HG02588 (cell line): ENCODE measurements at regions not wholly inside any gene's neighbourhood (a gene's known extent, or its start where the extent isn't known, plus 50 kb on each side); places are given as distances from the start of the nearest gene placed in this dataset.
"Not testable (repeated sequence)": the region's sequence is repeated elsewhere in the genome, so short reads cannot be mapped to it uniquely, and the experiment has no call there.

Experiments
- ATAC-seq: cut with Tn5 transposase; IDR thresholded peaks from one replicate; pipeline ENCODE4 v1.9.1; 2021; ENCODE audit warnings: mild to moderate bottlenecking, moderate library complexity; ENCODE audit not compliant: unreplicated experiment

DNA sequence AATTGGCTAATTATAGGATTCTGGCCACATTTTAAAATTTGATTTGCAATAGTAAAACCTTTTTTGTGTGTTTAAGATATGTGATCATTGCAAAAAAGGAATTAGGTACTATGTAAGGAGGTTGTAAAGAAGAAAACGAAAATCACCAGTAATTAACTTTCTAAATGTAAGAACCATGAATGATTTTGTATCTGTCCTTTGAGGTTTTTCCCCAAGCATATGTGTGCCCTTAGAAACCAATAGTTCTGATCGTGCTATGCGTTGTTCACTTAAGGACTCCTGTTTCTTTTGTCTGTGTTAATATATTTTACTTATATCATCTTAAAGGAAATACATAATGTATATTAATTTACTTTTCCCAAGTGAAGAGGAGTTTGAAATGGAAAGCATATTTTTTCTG is 410.2 kb downstream of the PSAT1 start:
- peak; percentile 45 for ATAC-seq

GRCh38 chr9:78707481-78707991 is 410.6 kb downstream of the PSAT1 start:
- ATAC-seq = peak; percentile 82

- no peak for ATAC-seq
These were observed 416.1 kb downstream of the PSAT1 start for GRCh38 chr9:78712903-78713613.

DNA sequence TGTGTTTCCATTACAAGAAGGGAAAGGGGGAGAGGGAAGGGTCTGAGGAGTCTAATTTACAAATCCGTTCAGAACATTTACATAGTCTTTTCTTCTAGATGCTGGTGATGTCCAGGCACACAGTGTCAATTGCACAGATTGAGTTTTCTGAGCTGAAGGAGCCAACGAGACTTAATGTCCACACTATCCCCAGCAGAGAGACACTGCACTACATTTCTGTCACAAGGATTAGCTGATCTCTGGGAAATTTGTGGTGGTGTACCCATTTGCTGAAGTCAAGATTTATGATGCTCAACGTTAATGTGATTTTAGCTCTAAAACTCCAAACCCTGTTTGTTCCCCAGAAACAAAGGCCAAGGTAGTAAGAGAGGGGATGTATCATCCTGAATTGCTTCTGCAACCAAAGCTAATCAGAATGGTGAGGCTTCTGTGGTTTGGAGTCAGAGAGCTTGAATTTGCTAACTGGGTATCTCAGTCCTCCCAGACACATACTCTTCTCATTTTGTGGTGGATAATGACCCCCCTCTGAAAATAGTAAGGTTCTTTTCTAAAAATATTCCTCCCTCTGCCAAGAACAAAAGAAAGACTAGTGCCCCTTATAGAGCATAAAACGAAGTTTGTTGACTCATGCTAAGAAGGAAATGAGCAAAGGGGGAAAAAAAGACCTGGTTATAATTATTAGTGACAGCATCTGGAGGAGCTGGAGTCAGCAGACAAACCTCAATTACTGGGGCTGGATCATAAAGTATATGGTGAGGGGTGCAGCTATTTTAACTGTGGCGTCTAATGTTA is 416.9 kb downstream of the PSAT1 start:
- ATAC-seq = no peak

DNA sequence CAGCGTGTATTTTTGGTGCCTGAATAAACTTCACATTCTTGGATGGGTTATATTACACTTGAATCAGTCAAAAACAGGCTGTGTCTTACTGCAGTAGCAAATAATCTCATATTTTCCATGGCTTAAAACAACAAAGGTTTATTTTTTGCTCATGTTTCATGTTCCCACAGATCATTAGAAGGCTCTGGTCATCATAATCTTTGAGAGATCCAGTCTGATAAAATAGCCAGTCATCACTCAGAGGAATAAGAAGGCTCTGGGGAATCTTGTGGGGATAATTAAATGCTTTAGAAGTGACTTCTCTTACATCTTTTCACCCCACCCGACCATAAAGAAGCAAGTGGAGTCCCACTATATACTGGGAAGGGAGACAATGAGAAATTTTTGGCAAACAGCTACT is 417.7 kb downstream of the PSAT1 start:
- no peak for ATAC-seq

DNA sequence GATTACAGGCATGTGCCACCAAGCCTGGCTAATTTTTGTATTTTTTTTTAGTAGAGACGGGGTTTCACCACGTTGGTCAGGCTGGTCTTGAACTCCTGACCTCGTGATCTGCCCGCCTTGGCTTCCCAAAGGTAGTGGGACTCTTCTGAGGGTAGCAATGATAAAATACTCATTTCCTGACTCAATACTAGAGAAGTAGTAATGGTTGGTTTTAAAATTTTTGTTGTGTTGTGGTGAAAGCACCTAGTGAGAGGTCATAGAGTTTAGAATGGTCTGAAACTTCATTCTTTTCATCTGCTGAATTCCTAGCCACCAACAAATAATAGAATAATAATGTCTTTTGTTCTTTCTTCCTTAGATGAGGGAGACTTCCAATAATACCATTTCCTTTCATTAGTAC is 422.1 kb downstream of the PSAT1 start:
- not testable (repeated sequence) for ATAC-seq

GRCh38 chr9:78724896-78725295 is 428.0 kb downstream of the PSAT1 start:
- ATAC-seq = no peak

- ATAC-seq = no peak
These were observed 428.6 kb downstream of the PSAT1 start for GRCh38 chr9:78725503-78725902.

GRCh38 chr9:78745331-78745730 is 448.4 kb downstream of the PSAT1 start:
- ATAC-seq = no peak

GRCh38 chr9:78746010-78746409 is 449.1 kb downstream of the PSAT1 start:
- ATAC-seq = no peak

DNA sequence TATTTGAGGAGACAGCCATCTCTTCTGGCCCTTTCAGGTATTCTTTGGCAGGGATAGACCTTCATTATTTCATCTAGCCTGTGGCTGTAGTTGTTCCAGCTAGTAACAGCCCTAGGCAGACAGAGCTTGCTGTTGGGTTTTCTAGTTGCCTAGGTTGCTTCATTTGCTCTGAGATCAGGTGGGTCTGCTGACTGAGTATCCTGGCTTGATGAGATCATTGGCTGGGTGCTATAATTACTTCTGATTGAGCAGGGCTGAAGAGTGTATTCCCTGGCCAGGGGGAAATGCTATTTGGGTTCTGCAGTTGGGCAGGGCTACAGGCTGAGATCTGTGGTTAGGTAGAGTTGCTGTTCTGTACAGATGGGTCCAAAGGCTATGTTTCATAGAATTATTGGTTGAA is 456.1 kb downstream of the PSAT1 start:
- ATAC-seq = no peak

GRCh38 chr9:78756813-78757510 is 460.0 kb downstream of the PSAT1 start:
- peak; percentile 62 for ATAC-seq

DNA sequence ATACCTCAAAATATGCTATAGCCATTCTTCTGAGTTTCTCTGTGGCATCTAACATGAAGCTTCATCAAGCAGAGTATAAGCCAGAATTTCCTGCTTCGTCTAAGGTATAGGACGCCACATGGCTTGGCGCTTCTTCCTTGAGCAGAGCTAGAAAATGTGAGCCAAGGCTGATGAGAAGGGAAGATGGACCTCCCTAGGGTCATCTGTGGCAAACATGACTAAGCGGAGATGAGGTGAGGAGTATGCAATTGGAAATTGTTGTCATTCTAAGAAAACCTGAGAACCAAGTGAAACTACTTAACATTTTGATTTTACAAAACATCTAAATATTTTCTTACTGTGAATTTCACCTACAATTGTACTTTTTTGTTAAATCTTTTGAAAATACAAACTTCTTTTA is 466.5 kb downstream of the PSAT1 start:
- ATAC-seq = no peak

DNA sequence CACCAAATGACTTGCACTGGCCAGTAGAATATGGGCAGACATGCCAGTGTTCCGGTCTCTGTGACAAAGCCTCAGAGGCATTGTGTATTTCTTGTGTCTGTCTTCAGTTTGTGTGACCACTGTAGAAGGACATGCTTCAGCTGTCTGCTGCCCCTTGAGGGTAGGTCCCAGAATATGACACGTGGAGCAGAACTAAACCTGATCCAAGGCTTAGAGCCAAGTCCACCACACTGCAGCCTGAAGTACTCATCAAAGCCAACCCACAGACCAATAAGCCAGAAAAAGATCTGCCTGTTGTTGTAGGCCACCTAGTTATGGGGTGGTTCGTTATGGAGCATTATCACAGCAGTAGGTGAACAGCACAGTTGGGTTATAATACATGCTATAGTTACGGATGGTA is 468.9 kb downstream of the PSAT1 start:
- no peak for ATAC-seq

DNA sequence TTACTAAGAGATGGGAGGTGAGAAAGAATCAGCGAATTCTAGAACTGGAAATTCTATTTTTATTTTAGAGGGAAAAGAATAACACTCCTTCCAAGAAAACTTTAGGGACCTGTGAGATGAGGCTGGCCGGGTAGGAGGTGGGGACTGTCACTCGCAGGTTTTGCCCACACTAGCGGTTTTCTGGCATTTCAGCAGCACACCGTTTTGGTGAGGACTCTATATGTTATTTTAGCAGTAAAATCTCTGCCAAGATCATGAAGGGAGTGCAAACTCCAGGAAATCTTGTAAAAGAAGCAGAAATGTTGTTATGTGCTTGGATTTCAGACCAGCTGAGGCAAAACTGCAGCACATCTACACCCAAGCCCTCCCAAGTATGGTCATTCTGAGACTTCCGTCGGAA is 470.6 kb downstream of the PSAT1 start:
- ATAC-seq = no peak

DNA sequence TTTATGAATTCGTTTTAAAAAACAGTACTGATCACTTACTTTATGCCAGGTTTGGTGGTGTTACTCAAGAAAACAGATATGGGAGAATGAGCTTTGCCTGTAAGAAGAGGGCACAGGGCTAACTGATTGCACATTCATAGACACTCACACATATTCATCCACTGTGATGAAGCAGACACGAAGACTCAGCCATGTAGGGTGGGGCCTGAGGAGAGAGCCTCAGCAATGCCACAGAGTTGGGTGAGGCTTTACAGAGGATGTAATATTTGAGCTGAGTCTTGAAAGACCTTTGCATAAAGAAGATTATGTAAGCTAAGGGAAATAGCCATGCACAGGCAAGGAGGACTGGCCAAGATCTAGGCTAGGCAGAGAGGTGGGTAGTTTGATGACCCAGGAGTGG is 472.8 kb downstream of the PSAT1 start:
- no peak for ATAC-seq

GRCh38 chr9:78775211-78775610 is 478.3 kb downstream of the PSAT1 start:
- no peak for ATAC-seq

DNA sequence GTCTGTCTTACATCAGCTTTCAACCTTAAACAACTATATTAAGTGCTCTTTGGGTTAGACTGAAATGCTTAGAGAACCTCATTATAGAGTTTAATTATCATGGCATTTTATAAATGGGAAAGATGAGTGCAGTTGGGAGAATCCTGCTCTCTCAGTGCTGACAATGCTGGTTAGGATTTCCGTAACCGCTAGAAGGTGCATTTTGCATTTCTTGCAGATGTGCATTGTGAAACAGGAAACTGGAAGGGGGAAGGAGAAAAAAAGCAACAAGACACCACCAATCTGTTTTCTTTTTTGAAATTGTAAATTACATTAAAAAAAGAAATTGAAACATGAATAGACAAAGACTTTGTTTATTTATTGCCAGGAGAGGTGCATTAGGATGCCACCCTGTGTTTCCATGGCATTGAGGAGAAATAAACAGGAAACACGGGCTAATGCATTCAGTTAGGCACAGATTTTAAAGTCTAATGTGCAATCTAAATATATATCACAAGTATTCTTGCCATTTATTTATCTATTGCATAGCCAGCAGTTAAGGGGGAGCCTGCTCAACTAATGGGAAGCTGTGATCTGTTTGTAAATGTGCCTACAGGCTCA is 478.9 kb downstream of the PSAT1 start:
- no peak for ATAC-seq

- no peak for ATAC-seq
These were observed 480.8 kb downstream of the PSAT1 start for GRCh38 chr9:78777747-78778146.

GRCh38 chr9:78778318-78778717 is 481.4 kb downstream of the PSAT1 start:
- no peak for ATAC-seq

DNA sequence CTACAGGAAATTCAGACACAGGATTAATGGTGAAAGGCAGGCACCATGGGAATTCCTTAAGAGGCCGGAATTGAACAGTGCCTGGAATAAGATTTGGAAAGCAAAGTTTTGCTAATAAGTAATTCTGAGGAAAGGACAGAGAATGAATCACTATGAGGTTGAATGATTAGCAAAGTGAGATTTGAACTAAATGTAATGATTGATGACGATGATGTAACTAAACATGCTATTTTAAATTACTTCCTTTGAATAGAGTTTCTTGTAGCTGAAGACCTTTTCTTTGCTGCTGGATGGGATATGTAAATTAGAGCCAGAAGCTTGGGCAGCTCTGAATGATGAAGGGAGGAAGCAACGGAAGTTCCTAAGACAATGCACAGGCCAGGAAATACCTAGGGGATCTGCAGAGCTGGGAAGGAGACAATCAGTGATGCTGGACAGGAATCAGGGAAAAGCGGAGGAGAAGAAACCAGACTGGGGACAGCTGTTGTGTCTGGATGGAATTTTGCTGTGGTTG is 482.0 kb downstream of the PSAT1 start:
- ATAC-seq = no peak
